ENCODE measurements at regions not wholly inside any gene's neighbourhood (a gene's known extent, or its start where the extent isn't known, plus 50 kb on each side); places are given as distances from the start of the nearest gene placed in this dataset.

DNA sequence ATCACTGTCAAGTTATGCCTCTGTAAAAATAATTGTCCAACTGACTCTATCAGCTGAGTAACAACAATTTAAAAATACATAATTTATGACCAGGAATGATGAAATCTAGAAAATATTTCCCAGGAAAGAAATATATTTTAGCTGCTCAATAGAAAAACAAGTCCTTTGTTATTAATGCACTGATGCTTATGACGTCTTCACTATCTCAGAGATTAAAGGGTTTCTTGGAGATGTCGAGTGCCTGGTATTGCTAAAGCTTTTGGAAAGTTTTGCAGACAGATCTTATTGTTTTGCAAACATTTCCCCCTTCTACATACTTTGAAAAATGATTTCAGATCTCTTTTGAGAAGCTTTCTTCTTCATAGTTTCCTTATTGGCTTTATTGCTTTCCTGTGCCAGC is 154.6 kb upstream of the RPS6KA3 start:
- Histone ChIP-seq H3K27me3 (no peaks in the 10 kb centered on the region), H3K9me3 (no peaks in the 10 kb centered on the region), H3K27ac (no peak overlapping the region), H3K36me3 (no peaks in the 10 kb centered on the region), H3K4me3 (ENCODE audit: low read depth in 1 of 2, low read length in 1 of 2) (no peak overlapping the region), H3K4me1 (ENCODE audit: control insufficient read depth in 1 of 2, insufficient read depth in 1 of 2, low read depth in 1 of 2, low read length in 1 of 2) (no peaks in the 10 kb centered on the region)
- TF ChIP-seq, protein P1, sequence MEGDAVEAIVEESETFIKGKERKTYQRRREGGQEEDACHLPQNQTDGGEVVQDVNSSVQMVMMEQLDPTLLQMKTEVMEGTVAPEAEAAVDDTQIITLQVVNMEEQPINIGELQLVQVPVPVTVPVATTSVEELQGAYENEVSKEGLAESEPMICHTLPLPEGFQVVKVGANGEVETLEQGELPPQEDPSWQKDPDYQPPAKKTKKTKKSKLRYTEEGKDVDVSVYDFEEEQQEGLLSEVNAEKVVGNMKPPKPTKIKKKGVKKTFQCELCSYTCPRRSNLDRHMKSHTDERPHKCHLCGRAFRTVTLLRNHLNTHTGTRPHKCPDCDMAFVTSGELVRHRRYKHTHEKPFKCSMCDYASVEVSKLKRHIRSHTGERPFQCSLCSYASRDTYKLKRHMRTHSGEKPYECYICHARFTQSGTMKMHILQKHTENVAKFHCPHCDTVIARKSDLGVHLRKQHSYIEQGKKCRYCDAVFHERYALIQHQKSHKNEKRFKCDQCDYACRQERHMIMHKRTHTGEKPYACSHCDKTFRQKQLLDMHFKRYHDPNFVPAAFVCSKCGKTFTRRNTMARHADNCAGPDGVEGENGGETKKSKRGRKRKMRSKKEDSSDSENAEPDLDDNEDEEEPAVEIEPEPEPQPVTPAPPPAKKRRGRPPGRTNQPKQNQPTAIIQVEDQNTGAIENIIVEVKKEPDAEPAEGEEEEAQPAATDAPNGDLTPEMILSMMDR (IDR thresholded peaks at IDR 0.05) = no peak

DNA sequence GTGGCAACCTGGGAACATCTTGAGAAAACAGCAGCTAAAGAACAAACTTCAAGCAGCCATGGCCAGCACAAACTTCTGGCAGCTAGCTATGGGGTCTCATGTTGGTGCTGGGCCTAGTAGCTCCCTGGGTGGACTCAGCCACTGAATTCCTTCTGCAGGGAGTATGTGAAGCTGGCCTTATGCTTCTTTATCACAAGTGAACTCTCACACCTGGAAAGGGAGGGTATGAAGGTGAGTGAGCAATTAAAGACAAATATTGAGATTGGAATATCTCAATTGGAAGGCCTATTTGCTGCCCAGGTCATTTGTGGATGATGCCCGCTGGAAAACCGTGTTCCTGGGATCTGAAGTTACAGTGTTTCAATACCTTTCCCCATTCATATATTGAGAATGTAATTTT is 153.3 kb upstream of the RPS6KA3 start:
- H3K4me1 ChIP-seq (ENCODE audit: control insufficient read depth in 1 of 2, insufficient read depth in 1 of 2, low read depth in 1 of 2, low read length in 1 of 2) = no peaks in the 10 kb centered on the region
- H3K36me3 ChIP-seq = no peaks in the 10 kb centered on the region
- H3K9me3 ChIP-seq = no peaks in the 10 kb centered on the region
- TF ChIP-seq, protein P1 (IDR thresholded peaks at IDR 0.05) = no peak
- H3K27ac ChIP-seq = no peak overlapping the region
- no peak overlapping the region for H3K4me3 ChIP-seq (ENCODE audit: low read depth in 1 of 2, low read length in 1 of 2)
- no peaks in the 10 kb centered on the region for H3K27me3 ChIP-seq

DNA sequence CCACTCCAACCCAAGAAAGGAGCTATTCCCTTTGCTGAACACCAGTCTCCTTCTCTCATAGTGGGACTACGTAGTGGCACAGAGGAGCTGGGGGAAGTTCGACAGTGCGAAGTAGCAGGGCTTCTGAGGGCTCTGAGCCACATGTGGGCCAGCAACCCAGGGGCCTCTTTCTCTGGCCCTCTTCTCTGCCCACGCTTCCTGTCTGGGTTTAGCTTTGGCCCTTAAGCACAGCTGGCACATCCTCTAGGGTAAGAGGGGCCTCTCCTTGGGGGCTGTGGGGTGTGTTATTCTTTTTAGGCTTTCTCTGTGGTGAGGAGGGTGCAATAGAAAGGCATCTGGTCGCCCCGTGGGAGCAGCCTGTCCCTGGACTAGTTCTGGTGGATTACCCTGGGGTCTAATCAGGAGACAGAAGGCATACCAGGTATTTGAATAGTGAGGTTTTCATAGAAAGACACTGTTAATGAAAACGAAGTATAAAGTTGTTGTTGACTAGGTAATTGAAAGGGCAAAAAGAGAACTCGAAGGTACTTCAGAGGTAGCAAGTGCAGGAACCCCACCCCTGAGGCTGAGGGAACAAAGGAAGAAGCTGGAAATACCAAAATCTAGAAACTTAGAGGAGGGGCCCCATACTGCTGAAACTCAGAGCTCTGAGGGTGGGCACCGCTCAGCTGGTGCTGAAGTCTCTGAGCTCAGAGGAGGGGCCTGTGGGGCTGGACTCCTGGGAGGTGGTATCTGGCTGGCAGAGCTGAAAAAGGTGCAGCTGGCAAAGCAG is 151.9 kb upstream of the RPS6KA3 start:
- H3K27ac ChIP-seq = no peak overlapping the region
- no peaks in the 10 kb centered on the region for H3K9me3 ChIP-seq
- no peaks in the 10 kb centered on the region for H3K27me3 ChIP-seq
- no peak overlapping the region for H3K4me3 ChIP-seq (ENCODE audit: low read depth in 1 of 2, low read length in 1 of 2)
- TF ChIP-seq, protein P1 (IDR thresholded peaks at IDR 0.05) = no peak
- H3K36me3 ChIP-seq = no peaks in the 10 kb centered on the region
- peaks cover 8 to 14% of the 10 kb centered on the region in 2 experiments for H3K4me1 ChIP-seq (ENCODE audit: control insufficient read depth in 1 of 2, insufficient read depth in 1 of 2, low read depth in 1 of 2, low read length in 1 of 2)

GRCh38 chrX:20414762-20415445 is 148.2 kb upstream of the RPS6KA3 start:
- H3K27ac ChIP-seq = no peak overlapping the region
- H3K27me3 ChIP-seq = no peaks in the 10 kb centered on the region
- TF ChIP-seq, protein P1 (IDR thresholded peaks at IDR 0.05) = no peak
- H3K9me3 ChIP-seq = no peaks in the 10 kb centered on the region
- H3K4me1 ChIP-seq (ENCODE audit: control insufficient read depth in 1 of 2, insufficient read depth in 1 of 2, low read depth in 1 of 2, low read length in 1 of 2) = peaks cover 26 to 35% of the 10 kb centered on the region in 2 experiments
- no peaks in the 10 kb centered on the region for H3K36me3 ChIP-seq
- no peak overlapping the region for H3K4me3 ChIP-seq (ENCODE audit: low read depth in 1 of 2, low read length in 1 of 2)

DNA sequence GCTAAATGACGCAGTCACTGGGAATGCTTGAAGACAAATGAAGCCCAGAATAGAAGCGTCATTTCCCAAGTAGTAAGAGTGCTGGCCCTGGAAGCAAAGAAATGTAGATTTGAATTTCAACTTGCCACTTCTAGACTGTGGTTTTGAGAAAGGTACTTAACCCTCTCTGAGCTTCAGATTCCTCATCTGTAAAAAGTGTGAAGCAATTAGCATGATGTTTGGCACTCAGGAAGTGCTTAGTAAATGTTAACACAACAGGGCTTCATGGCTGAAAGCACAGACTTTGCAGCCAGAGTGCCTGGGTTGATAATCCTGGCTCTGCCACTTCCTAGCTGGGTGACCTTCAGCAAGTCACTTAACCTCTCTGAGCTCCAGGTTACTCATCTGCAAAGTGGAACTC is 147.4 kb upstream of the RPS6KA3 start:
- TF ChIP-seq, protein P1 (IDR thresholded peaks at IDR 0.05) = no peak
- H3K4me3 ChIP-seq (ENCODE audit: low read depth in 1 of 2, low read length in 1 of 2) = no peak overlapping the region
- no peaks in the 10 kb centered on the region for H3K36me3 ChIP-seq
- H3K27ac ChIP-seq = peak overlapping the region; percentile 89
- H3K9me3 ChIP-seq = no peaks in the 10 kb centered on the region
- H3K27me3 ChIP-seq = no peaks in the 10 kb centered on the region
- H3K4me1 ChIP-seq (ENCODE audit: control insufficient read depth in 1 of 2, insufficient read depth in 1 of 2, low read depth in 1 of 2, low read length in 1 of 2) = peaks cover 26 to 35% of the 10 kb centered on the region in 2 experiments
